HG02588 (cell line): ENCODE measurements at regions not wholly inside any gene's neighbourhood (a gene's known extent, or its start where the extent isn't known, plus 50 kb on each side); places are given as distances from the start of the nearest gene placed in this dataset.
"Not testable (repeated sequence)": the region's sequence is repeated elsewhere in the genome, so short reads cannot be mapped to it uniquely, and the experiment has no call there.

Experiments used
- ATAC-seq: cut with Tn5 transposase; IDR thresholded peaks from one replicate; pipeline ENCODE4 v1.9.1; 2021; ENCODE audit warnings: mild to moderate bottlenecking, moderate library complexity; ENCODE audit not compliant: unreplicated experiment

GRCh38 chr13:90447034-90447733 lies 900.3 kb upstream of the MIR17HG start:
- ATAC-seq: no peak

GRCh38 chr13:90447734-90448101 lies 899.8 kb upstream of the MIR17HG start:
- no peak for ATAC-seq

DNA sequence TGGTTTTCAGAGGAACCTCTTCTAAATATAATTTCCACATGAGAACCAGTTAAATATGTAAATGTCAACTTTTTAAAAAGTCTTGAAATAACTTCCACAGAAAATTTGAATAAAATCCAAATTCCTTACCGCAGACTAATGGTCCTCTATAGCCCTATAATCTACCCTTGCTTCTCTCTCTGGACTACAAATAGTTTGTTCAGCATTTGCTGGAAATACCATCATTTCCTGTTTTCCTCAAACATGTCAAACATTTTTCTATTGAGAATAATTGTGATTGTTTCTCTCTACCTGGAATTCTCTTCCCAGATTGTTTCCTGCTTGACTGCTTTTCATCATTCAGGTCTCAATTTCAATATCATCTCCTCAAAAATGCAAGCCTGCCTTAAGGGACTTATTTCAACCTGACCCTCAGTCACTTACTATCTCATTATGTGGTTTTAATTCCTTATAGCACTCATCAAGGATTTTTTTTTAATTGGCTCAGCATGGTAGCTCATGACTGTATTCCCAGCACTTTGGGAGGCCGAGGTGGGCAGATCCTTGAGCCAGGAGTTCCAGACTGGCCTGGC lies 898.9 kb upstream of the MIR17HG start:
- ATAC-seq: no peak

GRCh38 chr13:90453342-90453741 lies 894.1 kb upstream of the MIR17HG start:
- no peak for ATAC-seq

GRCh38 chr13:90454002-90454636 lies 893.4 kb upstream of the MIR17HG start:
- no peak for ATAC-seq

GRCh38 chr13:90455067-90455466 lies 892.4 kb upstream of the MIR17HG start:
- no peak for ATAC-seq

- ATAC-seq: no peak
Observed at GRCh38 chr13:90455823-90456222, 891.7 kb upstream of the MIR17HG start.

DNA sequence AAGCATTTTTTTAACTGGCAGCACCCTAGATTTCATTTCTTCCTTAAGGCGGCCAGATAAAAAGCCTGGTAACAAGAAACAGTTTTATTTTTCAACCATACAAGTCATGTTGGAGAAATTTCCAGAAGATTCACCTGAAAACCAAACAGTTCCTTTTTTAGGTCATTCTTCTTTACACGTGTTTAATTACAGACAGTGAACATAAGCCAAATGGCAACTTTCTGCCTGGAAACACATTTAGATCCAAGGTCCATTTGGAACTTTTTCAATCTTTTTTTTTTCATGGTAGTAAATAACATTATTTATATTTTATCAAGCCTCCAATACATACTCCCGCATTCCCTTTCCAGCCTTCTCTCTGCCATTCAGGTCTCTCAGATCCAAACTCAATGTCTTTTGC lies 886.1 kb upstream of the MIR17HG start:
- no peak for ATAC-seq

DNA sequence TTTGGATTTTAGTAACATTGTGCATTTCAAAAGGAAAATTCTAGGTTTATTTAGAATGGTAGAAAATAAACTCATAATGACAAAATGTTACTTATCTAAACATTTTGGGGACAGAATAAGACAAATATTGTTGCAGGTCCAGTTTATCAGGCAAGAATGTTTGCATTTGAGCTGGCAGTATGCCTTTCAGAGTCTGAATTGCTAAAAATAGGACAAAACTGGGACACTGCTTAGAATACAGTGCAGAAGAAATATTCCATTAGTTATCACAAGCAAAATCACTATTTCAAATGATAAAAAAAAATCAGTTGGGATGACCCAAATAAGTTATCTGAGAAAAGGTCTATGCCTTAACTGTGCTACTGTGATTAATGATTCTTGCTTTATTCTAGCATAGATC lies 870.3 kb upstream of the MIR17HG start:
- ATAC-seq: no peak

GRCh38 chr13:90483906-90484305 lies 863.6 kb upstream of the MIR17HG start:
- no peak for ATAC-seq

GRCh38 chr13:90485436-90485835 lies 862.1 kb upstream of the MIR17HG start:
- ATAC-seq: no peak

GRCh38 chr13:90492872-90493271 lies 854.6 kb upstream of the MIR17HG start:
- ATAC-seq: no peak

DNA sequence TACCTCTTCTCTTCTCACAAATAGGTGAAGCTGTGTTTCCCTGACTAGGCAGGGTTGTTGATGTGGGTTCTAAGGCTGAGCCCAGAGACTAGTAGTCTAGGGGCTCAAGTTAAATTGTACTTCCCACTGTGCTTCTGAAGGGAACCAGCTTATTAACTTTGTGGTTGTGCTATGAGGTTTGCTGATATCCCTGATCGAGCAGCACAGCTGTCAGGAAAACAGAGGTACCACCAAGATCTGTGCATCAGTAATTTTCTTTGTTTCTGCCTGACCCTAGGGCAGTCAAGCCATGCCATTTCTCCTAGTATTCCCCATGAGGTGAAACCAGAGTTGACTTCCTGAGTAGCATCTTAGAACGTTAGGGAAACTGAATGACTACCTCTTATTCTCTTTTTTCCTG lies 853.8 kb upstream of the MIR17HG start:
- no peak for ATAC-seq

- ATAC-seq: not testable (repeated sequence)
Observed at GRCh38 chr13:90494849-90495248, 852.6 kb upstream of the MIR17HG start.

DNA sequence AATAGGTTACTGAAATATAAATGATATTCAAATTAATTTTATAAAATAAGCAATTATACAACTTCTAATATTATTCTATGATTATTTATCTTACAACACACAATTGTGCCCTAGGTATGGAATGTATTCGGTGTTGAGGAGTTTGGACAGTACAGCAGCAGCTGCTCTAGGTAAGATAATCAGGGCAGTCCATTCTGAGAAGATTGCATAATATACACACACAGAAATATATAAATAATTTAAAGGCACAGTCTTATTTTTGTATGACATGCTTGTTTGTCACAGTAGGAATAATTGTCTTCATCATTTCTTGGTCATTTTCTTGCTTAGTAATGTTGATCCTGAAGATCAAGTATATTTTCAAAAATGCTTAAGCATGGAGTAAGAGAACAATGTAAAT lies 849.4 kb upstream of the MIR17HG start:
- no peak for ATAC-seq

- ATAC-seq: no peak
Observed at GRCh38 chr13:90498816-90499215, 848.7 kb upstream of the MIR17HG start.

- no peak for ATAC-seq
Observed at GRCh38 chr13:90500569-90500968, 846.9 kb upstream of the MIR17HG start.

DNA sequence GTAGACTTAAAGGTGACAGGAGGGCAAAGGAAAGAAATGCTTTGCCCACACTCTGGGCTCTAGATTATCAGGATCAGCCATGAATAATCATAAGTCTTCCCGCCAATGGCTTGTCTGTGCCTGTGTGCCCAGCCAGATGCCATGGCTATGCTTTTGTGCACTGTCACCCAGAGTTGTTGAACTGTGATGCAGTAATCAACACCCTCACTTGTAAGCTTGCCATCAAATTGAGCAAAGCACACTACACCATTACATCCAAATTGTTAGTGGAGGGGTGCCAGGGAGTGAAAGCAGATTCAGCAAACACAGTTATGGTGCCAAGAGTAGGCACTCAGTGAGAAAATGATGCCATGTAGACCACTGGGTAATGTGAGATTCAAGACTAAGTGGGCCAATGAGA lies 845.3 kb upstream of the MIR17HG start:
- ATAC-seq: no peak

DNA sequence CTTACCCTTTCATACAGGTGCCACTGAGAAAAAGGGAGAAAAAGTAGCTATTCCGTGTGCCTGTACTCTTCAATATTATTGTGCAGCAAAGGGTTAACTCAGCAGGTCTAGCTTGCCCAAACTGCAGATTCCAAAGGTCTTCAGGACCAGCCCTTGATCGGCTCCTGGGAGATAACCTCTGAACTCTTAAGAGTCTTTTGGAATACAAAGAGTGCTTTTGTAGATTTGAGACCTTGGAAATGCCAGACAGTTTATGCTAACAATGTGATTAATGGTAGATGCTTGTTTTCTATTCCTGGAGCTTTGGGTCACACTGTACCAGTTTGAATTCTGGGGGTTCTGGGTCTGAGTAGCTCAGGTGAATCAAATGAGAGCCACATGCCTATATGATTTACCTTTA lies 844.7 kb upstream of the MIR17HG start:
- no peak for ATAC-seq

DNA sequence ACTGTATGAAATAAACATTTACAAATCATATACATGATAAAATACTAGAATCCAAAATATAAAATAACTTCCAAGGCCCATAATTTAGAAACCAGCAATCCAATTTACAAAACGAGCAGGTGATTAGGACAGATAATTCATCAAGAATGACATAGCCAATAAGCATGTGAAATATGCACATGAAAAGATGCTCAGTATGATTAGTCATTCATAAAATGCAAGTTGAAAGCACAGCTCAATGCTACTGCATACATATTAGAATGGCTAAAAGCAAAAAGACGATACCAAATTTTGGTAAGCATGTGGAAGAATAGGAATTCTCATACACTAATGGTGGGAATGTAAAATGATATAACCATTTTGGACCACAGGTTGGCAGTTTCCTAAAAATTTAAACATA lies 837.2 kb upstream of the MIR17HG start:
- no peak for ATAC-seq

DNA sequence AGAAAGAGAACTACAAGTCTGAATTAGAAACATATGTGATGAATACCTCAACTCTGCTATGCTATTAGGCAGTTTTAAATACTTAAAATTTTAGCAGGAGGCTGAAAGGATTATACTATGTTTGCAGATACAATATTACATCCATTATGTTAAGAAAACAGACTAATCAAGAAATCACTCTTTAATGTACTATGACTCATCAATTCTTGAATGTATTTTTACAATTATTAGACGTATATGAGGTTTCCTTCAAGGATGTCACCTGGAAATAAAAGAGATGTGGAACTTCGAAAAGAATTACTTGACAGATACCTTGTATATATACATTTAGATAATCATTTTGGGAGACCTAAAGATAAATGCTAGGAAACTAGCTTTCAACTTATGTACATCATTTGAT lies 835.6 kb upstream of the MIR17HG start:
- no peak for ATAC-seq

GRCh38 chr13:90514712-90515111 lies 832.8 kb upstream of the MIR17HG start:
- ATAC-seq: not testable (repeated sequence)

- ATAC-seq: no peak
Observed at GRCh38 chr13:90518417-90518816, 829.1 kb upstream of the MIR17HG start.
